Bronchial epithelial cell (primary cell): ENCODE measurements at regions not wholly inside any gene's neighbourhood (a gene's known extent, or its start where the extent isn't known, plus 50 kb on each side); places are given as distances from the start of the nearest gene placed in this dataset.

Experiments
- DNase-seq: peaks from one replicate; pipeline ENCODE4 v3.0.0-alpha.2; 2010; ENCODE audit warnings: low read depth
- FAIRE-seq: peaks from 2 replicates; lab custom pipeline; 2011; peaks lifted over from hg19 to GRCh38; lab: Jason Lieb, UNC
- H3K27me3 ChIP-seq: 2 replicates; pipeline ENCODE4 v1.5.1; 2011; ENCODE audit warnings: low read length; ENCODE audit not compliant: control insufficient read depth, insufficient read depth
- H3K36me3 ChIP-seq: 2 replicates; pipeline ENCODE4 v1.5.1; 2011; ENCODE audit warnings: low read length; ENCODE audit not compliant: control insufficient read depth, insufficient read depth
- H3K4me3 ChIP-seq: 2 replicates; pipeline ENCODE4 v1.5.1; 2011; ENCODE audit warnings: mild to moderate bottlenecking, low read depth, low read length, control low read depth
- CTCF ChIP-seq: IDR thresholded peaks from 2 replicates; pipeline ENCODE4 v1.5.1; 2011; ENCODE audit warnings: mild to moderate bottlenecking, moderate library complexity, low read length, control low read depth, inconsistent platforms; ENCODE audit not compliant: insufficient read depth, severe bottlenecking

GRCh38 chr12:125412506-125412905 lies 347.3 kb downstream of the AACS start:
- DNase-seq (no peak), FAIRE-seq (no peak)
- Histone ChIP-seq H3K27me3 (no peaks in the 10 kb centered on the region), H3K36me3 (no peaks in the 10 kb centered on the region), H3K4me3 (no peak overlapping the region)
- TF ChIP-seq CTCF: no peak

- no peak for FAIRE-seq
- no peak for TF ChIP-seq CTCF
- DNase-seq: no peak
- Histone ChIP-seq H3K36me3 (no peaks in the 10 kb centered on the region), H3K4me3 (no peak overlapping the region), H3K27me3 (no peaks in the 10 kb centered on the region)
Observed at GRCh38 chr12:125417446-125417845, 352.2 kb downstream of the AACS start.

GRCh38 chr12:125418902-125419564 lies 353.8 kb downstream of the AACS start:
- no peak for TF ChIP-seq CTCF

GRCh38 chr12:125424909-125425308 lies 359.7 kb downstream of the AACS start:
- Histone ChIP-seq H3K27me3 (no peaks in the 10 kb centered on the region), H3K36me3 (no peaks in the 10 kb centered on the region), H3K4me3 (no peak overlapping the region)
- FAIRE-seq: no peak
- DNase-seq: no peak
- TF ChIP-seq CTCF: no peak

More at GRCh38 chr12:125418902-125419564, 353.8 kb downstream of the AACS start:
- H3K4me3 ChIP-seq: no peak overlapping the region
- FAIRE-seq: no peak
- no peak for DNase-seq
- H3K27me3 ChIP-seq: no peaks in the 10 kb centered on the region
- no peaks in the 10 kb centered on the region for H3K36me3 ChIP-seq

- no peak for FAIRE-seq
- no peaks in the 10 kb centered on the region for H3K36me3 ChIP-seq
Observed at GRCh38 chr12:125431516-125431915, 366.3 kb downstream of the AACS start.

More at GRCh38 chr12:125431516-125431915, 366.3 kb downstream of the AACS start:
- Histone ChIP-seq H3K27me3 (no peaks in the 10 kb centered on the region), H3K4me3 (no peak overlapping the region)
- TF ChIP-seq CTCF: no peak
- no peak for DNase-seq
